Upper lobe of left lung (tissue), 6 donors: ENCODE measurements at regions not wholly inside any gene's neighbourhood (a gene's known extent, or its start where the extent isn't known, plus 50 kb on each side); places are given as distances from the start of the nearest gene placed in this dataset.

ENCODE experiments used
- ATAC-seq, 2 donors: fragments of 200-7000 bp; cut with Tn5 transposase; one replicate each; pipeline ENCODE4 v1.9.1; 2022; ENCODE audit warnings: mild to moderate bottlenecking in 2 of 2, moderate library complexity in 2 of 2; ENCODE audit not compliant: low FRiP score in 2 of 2
- DNase-seq, 2 donors: peaks; one replicate each; pipeline ENCODE4 v3.0.0-alpha.2; 2019 to 2020
- H3K27ac ChIP-seq, 4 donors: fragments of 200-600 bp; sonication (generic); one replicate each; pipeline ENCODE4 v1.5.1; 2016 to 2019
- H3K27me3 ChIP-seq, 4 donors: fragments of 200-600 bp; sonication (generic); one replicate each; pipeline ENCODE4 v1.5.1; 2017 to 2019
- H3K36me3 ChIP-seq, 4 donors: fragments of 200-600 bp; sonication (generic); one replicate each; pipeline ENCODE4 v1.5.1; 2016 to 2019
- H3K4me1 ChIP-seq, 4 donors: fragments of 200-600 bp; sonication (generic); one replicate each; pipeline ENCODE4 v1.5.1; 2018 to 2019
- H3K4me3 ChIP-seq, 4 donors: fragments of 200-600 bp; sonication (generic); one replicate each; pipeline ENCODE4 v1.5.1; 2017 to 2019; ENCODE audit warnings: mild to moderate bottlenecking in 2 of 4, moderate library complexity in 1 of 4
- H3K9me3 ChIP-seq, 4 donors: fragments of 200-600 bp; sonication (generic); one replicate each; pipeline ENCODE4 v1.5.1; 2018 to 2019
- CTCF ChIP-seq, 6 experiments: fragments of 450-650 bp in 4 of 6; fragments of 200-600 bp in 2 of 6; sonication (generic) in 2 of 6; IDR thresholded peaks; one replicate each; pipeline ENCODE4 v1.5.1; 2016 to 2019; ENCODE audit warnings: antibody characterized with exemption in 6 of 6
- EP300 ChIP-seq, 4 donors: sonication (generic); formaldehyde crosslinking; IDR thresholded peaks; one replicate each; pipeline ENCODE4 v1.5.1; 2017; ENCODE audit warnings: antibody characterized with exemption in 4 of 4, control low read depth in 2 of 4
- POLR2A ChIP-seq, 4 donors: fragments of 450-650 bp; IDR thresholded peaks; one replicate each; pipeline ENCODE4 v1.5.1; 2016 to 2017; ENCODE audit warnings: antibody characterized with exemption in 4 of 4, mild to moderate bottlenecking in 2 of 4
- POLR2AphosphoS5 ChIP-seq, 2 donors: sonication (generic); formaldehyde crosslinking; IDR thresholded peaks; one replicate each; pipeline ENCODE4 v1.5.1; 2017; ENCODE audit warnings: antibody characterized with exemption in 2 of 2
- WGBS, 2 donors: methylation state at CpG; one replicate each; pipeline ENCODE4 v1.1.5; 2017 to 2018; 5-methylcytosine and 5-hydroxymethylcytosine counted together
- donor health status: DM: no; HTN: no; CAD: no; lungs with moderate emphysema.
- donor health status: DM: no; HTN: yes; CAD: no; lungs with severe emphysema.

- no peaks in the 10 kb centered on the region for H3K27me3 ChIP-seq
- WGBS, 2 donors, result 82 to 86% methylated on average over 1 of the region's 1 CpG
- H3K36me3 ChIP-seq, result no peaks in the 10 kb centered on the region
- no peak overlapping the region for H3K27ac ChIP-seq
- TF ChIP-seq POLR2A (IDR thresholded peaks at IDR 0.05), result no peak
- no peak for TF ChIP-seq POLR2AphosphoS5 (IDR thresholded peaks at IDR 0.05)
- TF ChIP-seq EP300 (IDR thresholded peaks at IDR 0.05), result no peak
- no peak for TF ChIP-seq CTCF (IDR thresholded peaks at IDR 0.05)
- H3K9me3 ChIP-seq, result no peaks in the 10 kb centered on the region
- no peaks in the 10 kb centered on the region for H3K4me1 ChIP-seq
- no peak for DNase-seq
- no peak for ATAC-seq
- no peak overlapping the region for H3K4me3 ChIP-seq
Observed at GRCh38 chr20:52708137-52708536, 264.0 kb upstream of the TSHZ2 start.

- Histone ChIP-seq H3K4me3 (no peak overlapping the region), H3K27me3 (no peaks in the 10 kb centered on the region), H3K27ac (no peak overlapping the region), H3K9me3 (no peaks in the 10 kb centered on the region), H3K4me1 (no peaks in the 10 kb centered on the region), H3K36me3 (no peaks in the 10 kb centered on the region)
- DNase-seq (no peak), ATAC-seq (no peak)
- no peak for TF ChIP-seq POLR2AphosphoS5 (IDR thresholded peaks at IDR 0.05)
- no peak for TF ChIP-seq POLR2A (IDR thresholded peaks at IDR 0.05)
- 80% methylated on average over 1 of the region's 1 CpG for WGBS, 2 donors
Observed at GRCh38 chr20:52704553-52704952, 267.6 kb upstream of the TSHZ2 start.

GRCh38 chr20:52688345-52688744, 283.8 kb upstream of the TSHZ2 start:
- no peaks in the 10 kb centered on the region for H3K4me1 ChIP-seq
- no peak for TF ChIP-seq EP300 (IDR thresholded peaks at IDR 0.05)
- DNase-seq, result no peak
- no peak for ATAC-seq
- H3K4me3 ChIP-seq, result no peak overlapping the region
- WGBS, 2 donors, result 59 to 67% methylated on average over 2 of the region's 2 CpGs
- H3K9me3 ChIP-seq, result no peaks in the 10 kb centered on the region
- no peaks in the 10 kb centered on the region for H3K36me3 ChIP-seq
- H3K27ac ChIP-seq, result no peak overlapping the region
- H3K27me3 ChIP-seq, result no peaks in the 10 kb centered on the region

GRCh38 chr20:52684905-52685304, 287.3 kb upstream of the TSHZ2 start:
- DNase-seq, result no peak
- ATAC-seq, result no peak
- Histone ChIP-seq H3K27ac (no peak overlapping the region), H3K36me3 (no peaks in the 10 kb centered on the region), H3K4me1 (no peaks in the 10 kb centered on the region), H3K4me3 (no peak overlapping the region), H3K27me3 (no peaks in the 10 kb centered on the region), H3K9me3 (no peaks in the 10 kb centered on the region)
- TF ChIP-seq CTCF (IDR thresholded peaks at IDR 0.05), result no peak
- TF ChIP-seq POLR2AphosphoS5 (IDR thresholded peaks at IDR 0.05), result no peak
- no peak for TF ChIP-seq EP300 (IDR thresholded peaks at IDR 0.05)
- TF ChIP-seq POLR2A (IDR thresholded peaks at IDR 0.05), result no peak
- 50 to 53% methylated on average over 4 to 5 of the region's 5 CpGs for WGBS, 2 donors

- TF ChIP-seq CTCF (IDR thresholded peaks at IDR 0.05), result no peak
- no peak for TF ChIP-seq POLR2AphosphoS5 (IDR thresholded peaks at IDR 0.05)
- no peak for TF ChIP-seq POLR2A (IDR thresholded peaks at IDR 0.05)
- TF ChIP-seq EP300 (IDR thresholded peaks at IDR 0.05), result no peak
- Histone ChIP-seq H3K9me3 (no peaks in the 10 kb centered on the region), H3K4me3 (no peak overlapping the region), H3K27me3 (no peaks in the 10 kb centered on the region), H3K4me1 (no peaks in the 10 kb centered on the region), H3K36me3 (no peaks in the 10 kb centered on the region), H3K27ac (no peak overlapping the region)
- DNase-seq (peak in 1 of 2 donors; percentile 32), ATAC-seq (no peak)
- 45% methylated on average over 14 of the region's 14 CpGs for WGBS, 2 donors
Observed at GRCh38 chr20:52684176-52684575, 288.0 kb upstream of the TSHZ2 start.

- Histone ChIP-seq H3K4me3 (no peak overlapping the region), H3K36me3 (no peaks in the 10 kb centered on the region), H3K27me3 (no peaks in the 10 kb centered on the region), H3K27ac (no peak overlapping the region), H3K4me1 (no peaks in the 10 kb centered on the region), H3K9me3 (no peaks in the 10 kb centered on the region)
- 34 to 45% methylated on average over 5 of the region's 5 CpGs for WGBS, 2 donors
- TF ChIP-seq POLR2AphosphoS5 (IDR thresholded peaks at IDR 0.05) (no peak), CTCF (IDR thresholded peaks at IDR 0.05) (no peak), EP300 (IDR thresholded peaks at IDR 0.05) (no peak), POLR2A (IDR thresholded peaks at IDR 0.05) (no peak)
- ATAC-seq (peak in 1 of 2 donors; percentile 25), DNase-seq (no peak)
Observed at GRCh38 chr20:52683761-52684160, 288.4 kb upstream of the TSHZ2 start.
